ENCODE measurements at regions not wholly inside any gene's neighbourhood (a gene's known extent, or its start where the extent isn't known, plus 50 kb on each side); places are given as distances from the start of the nearest gene placed in this dataset.
"Not testable (repeated sequence)": the region's sequence is repeated elsewhere in the genome, so short reads cannot be mapped to it uniquely, and the experiment has no call there.

- H3K9me3 Mint-ChIP-seq, result no peaks in the 10 kb centered on the region
These were observed 116.1 kb downstream of the SHANK2 start for GRCh38 chr11:71136095-71136845.

GRCh38 chr11:71135112-71135511, 117.3 kb downstream of the SHANK2 start:
- no peaks in the 10 kb centered on the region for H3K9me3 Mint-ChIP-seq
- H3K36me3 Mint-ChIP-seq (ENCODE audit: low read depth), result no peaks in the 10 kb centered on the region
- peaks cover 8% of the 10 kb centered on the region for H3K27me3 Mint-ChIP-seq
- H3K27ac Mint-ChIP-seq, result no peak overlapping the region
- H3K4me1 Mint-ChIP-seq, result no peaks in the 10 kb centered on the region
- H3K4me3 Mint-ChIP-seq, result no peak overlapping the region
- no peak for ATAC-seq (replicated peaks)

More at GRCh38 chr11:71136095-71136845, 116.1 kb downstream of the SHANK2 start:
- peaks cover 8% of the 10 kb centered on the region for H3K27me3 Mint-ChIP-seq
- H3K4me1 Mint-ChIP-seq, result no peaks in the 10 kb centered on the region
- H3K36me3 Mint-ChIP-seq (ENCODE audit: low read depth), result no peaks in the 10 kb centered on the region
- no peak overlapping the region for H3K27ac Mint-ChIP-seq
- H3K4me3 Mint-ChIP-seq, result no peak overlapping the region
- ATAC-seq (replicated peaks), result no peak

- H3K27ac Mint-ChIP-seq, result no peak overlapping the region
- no peak for ATAC-seq (replicated peaks)
- no peaks in the 10 kb centered on the region for H3K36me3 Mint-ChIP-seq (ENCODE audit: low read depth)
- H3K9me3 Mint-ChIP-seq, result no peaks in the 10 kb centered on the region
- H3K4me3 Mint-ChIP-seq, result no peak overlapping the region
- no peaks in the 10 kb centered on the region for H3K4me1 Mint-ChIP-seq
- H3K27me3 Mint-ChIP-seq, result peaks cover 8% of the 10 kb centered on the region
These were observed 118.4 kb downstream of the SHANK2 start for GRCh38 chr11:71133946-71134345.

GRCh38 chr11:71131861-71132260, 120.5 kb downstream of the SHANK2 start:
- H3K4me1 Mint-ChIP-seq, result no peaks in the 10 kb centered on the region

GRCh38 chr11:71130106-71130505, 122.3 kb downstream of the SHANK2 start:
- no peak for ATAC-seq (replicated peaks)
- H3K4me1 Mint-ChIP-seq, result no peaks in the 10 kb centered on the region
- no peak overlapping the region for H3K27ac Mint-ChIP-seq
- no peaks in the 10 kb centered on the region for H3K9me3 Mint-ChIP-seq
- H3K27me3 Mint-ChIP-seq, result peaks cover 8% of the 10 kb centered on the region
- H3K4me3 Mint-ChIP-seq, result no peak overlapping the region
- no peaks in the 10 kb centered on the region for H3K36me3 Mint-ChIP-seq (ENCODE audit: low read depth)

More at GRCh38 chr11:71131861-71132260, 120.5 kb downstream of the SHANK2 start:
- peaks cover 8% of the 10 kb centered on the region for H3K27me3 Mint-ChIP-seq
- H3K36me3 Mint-ChIP-seq (ENCODE audit: low read depth), result no peaks in the 10 kb centered on the region
- no peaks in the 10 kb centered on the region for H3K9me3 Mint-ChIP-seq
- ATAC-seq (replicated peaks), result no peak
- no peak overlapping the region for H3K27ac Mint-ChIP-seq
- H3K4me3 Mint-ChIP-seq, result no peak overlapping the region

- H3K9me3 Mint-ChIP-seq, result no peaks in the 10 kb centered on the region
- H3K4me3 Mint-ChIP-seq, result no peak overlapping the region
- H3K27me3 Mint-ChIP-seq, result peaks cover 4% of the 10 kb centered on the region
- no peak for ATAC-seq (replicated peaks)
- H3K27ac Mint-ChIP-seq, result no peak overlapping the region
- no peaks in the 10 kb centered on the region for H3K4me1 Mint-ChIP-seq
- no peaks in the 10 kb centered on the region for H3K36me3 Mint-ChIP-seq (ENCODE audit: low read depth)
These were observed 122.8 kb downstream of the SHANK2 start for GRCh38 chr11:71129624-71130023.

- Mint-ChIP-seq H3K27me3 (no peaks in the 10 kb centered on the region), H3K4me1 (no peaks in the 10 kb centered on the region), H3K9me3 (no peaks in the 10 kb centered on the region), H3K36me3 (ENCODE audit: low read depth) (no peaks in the 10 kb centered on the region), H3K27ac (no peak overlapping the region), H3K4me3 (no peak overlapping the region)
- ATAC-seq (replicated peaks), result no peak
These were observed 124.6 kb downstream of the SHANK2 start for GRCh38 chr11:71127806-71128205.

- H3K27ac Mint-ChIP-seq; ATAC-seq (replicated peaks); H3K36me3 Mint-ChIP-seq (ENCODE audit: low read depth); H3K27me3 Mint-ChIP-seq; H3K9me3 Mint-ChIP-seq; H3K4me1 Mint-ChIP-seq; H3K4me3 Mint-ChIP-seq: not testable (repeated sequence)
These were observed 126.0 kb downstream of the SHANK2 start for GRCh38 chr11:71126401-71126800.

GRCh38 chr11:71125150-71125549, 127.2 kb downstream of the SHANK2 start:
- ATAC-seq (replicated peaks), result no peak
- no peaks in the 10 kb centered on the region for H3K4me1 Mint-ChIP-seq
- no peaks in the 10 kb centered on the region for H3K9me3 Mint-ChIP-seq
- no peaks in the 10 kb centered on the region for H3K36me3 Mint-ChIP-seq (ENCODE audit: low read depth)
- H3K27me3 Mint-ChIP-seq, result no peaks in the 10 kb centered on the region
- no peak overlapping the region for H3K27ac Mint-ChIP-seq
- H3K4me3 Mint-ChIP-seq, result no peak overlapping the region

GRCh38 chr11:71124127-71124526, 128.2 kb downstream of the SHANK2 start:
- H3K4me1 Mint-ChIP-seq, result no peaks in the 10 kb centered on the region

GRCh38 chr11:71120471-71120896, 131.9 kb downstream of the SHANK2 start:
- Mint-ChIP-seq H3K4me3 (no peak overlapping the region), H3K4me1 (no peaks in the 10 kb centered on the region), H3K27me3 (peaks cover 13% of the 10 kb centered on the region), H3K27ac (no peak overlapping the region), H3K36me3 (ENCODE audit: low read depth) (no peaks in the 10 kb centered on the region), H3K9me3 (no peaks in the 10 kb centered on the region)
- ATAC-seq (replicated peaks), result no peak

More at GRCh38 chr11:71124127-71124526, 128.2 kb downstream of the SHANK2 start:
- H3K9me3 Mint-ChIP-seq, result no peaks in the 10 kb centered on the region
- no peak overlapping the region for H3K4me3 Mint-ChIP-seq
- ATAC-seq (replicated peaks), result no peak
- no peaks in the 10 kb centered on the region for H3K36me3 Mint-ChIP-seq (ENCODE audit: low read depth)
- peaks cover 5% of the 10 kb centered on the region for H3K27me3 Mint-ChIP-seq
- H3K27ac Mint-ChIP-seq, result no peak overlapping the region

- ATAC-seq (replicated peaks), result no peak
- Mint-ChIP-seq H3K9me3 (no peaks in the 10 kb centered on the region), H3K27me3 (peaks cover 13% of the 10 kb centered on the region), H3K27ac (no peak overlapping the region), H3K4me1 (no peaks in the 10 kb centered on the region), H3K36me3 (ENCODE audit: low read depth) (no peaks in the 10 kb centered on the region), H3K4me3 (no peak overlapping the region)
These were observed 132.6 kb downstream of the SHANK2 start for GRCh38 chr11:71119656-71120269.

GRCh38 chr11:71118671-71119250, 133.6 kb downstream of the SHANK2 start:
- H3K36me3 Mint-ChIP-seq (ENCODE audit: low read depth), result no peaks in the 10 kb centered on the region
- no peaks in the 10 kb centered on the region for H3K4me1 Mint-ChIP-seq
- no peak overlapping the region for H3K27ac Mint-ChIP-seq
- H3K4me3 Mint-ChIP-seq, result no peak overlapping the region
- peaks cover 17% of the 10 kb centered on the region for H3K27me3 Mint-ChIP-seq
- no peak for ATAC-seq (replicated peaks)
- no peaks in the 10 kb centered on the region for H3K9me3 Mint-ChIP-seq

- Mint-ChIP-seq H3K4me3 (no peak overlapping the region), H3K27me3 (peaks cover 23% of the 10 kb centered on the region), H3K4me1 (no peaks in the 10 kb centered on the region), H3K9me3 (no peaks in the 10 kb centered on the region), H3K36me3 (ENCODE audit: low read depth) (no peaks in the 10 kb centered on the region), H3K27ac (no peak overlapping the region)
- no peak for ATAC-seq (replicated peaks)
These were observed 135.1 kb downstream of the SHANK2 start for GRCh38 chr11:71117311-71117710.

- no peak for ATAC-seq (replicated peaks)
- no peaks in the 10 kb centered on the region for H3K36me3 Mint-ChIP-seq (ENCODE audit: low read depth)
- no peaks in the 10 kb centered on the region for H3K9me3 Mint-ChIP-seq
- no peaks in the 10 kb centered on the region for H3K4me1 Mint-ChIP-seq
- H3K27ac Mint-ChIP-seq, result no peak overlapping the region
- H3K27me3 Mint-ChIP-seq, result peaks cover 25% of the 10 kb centered on the region
- no peak overlapping the region for H3K4me3 Mint-ChIP-seq
These were observed 135.7 kb downstream of the SHANK2 start for GRCh38 chr11:71116693-71117040.
